Neutrophil (primary cell): ENCODE measurements at regions not wholly inside any gene's neighbourhood (a gene's known extent, or its start where the extent isn't known, plus 50 kb on each side); places are given as distances from the start of the nearest gene placed in this dataset.

Source experiments
- H3K27ac ChIP-seq: fragments of 200-600 bp; sonication (generic); 2 replicates; pipeline ENCODE4 v1.5.1; 2016; ENCODE audit warnings: mild to moderate bottlenecking, moderate library complexity
- H3K27me3 ChIP-seq: fragments of 200-600 bp; sonication (generic); 2 replicates; pipeline ENCODE4 v1.6.0; 2016; ENCODE audit warnings: mild to moderate bottlenecking
- H3K36me3 ChIP-seq: fragments of 200-600 bp; sonication (generic); 2 replicates; pipeline ENCODE4 v1.5.1; 2017
- H3K4me1 ChIP-seq, 2 experiments: fragments of 200-600 bp in 1 of 2; sonication (generic) in 1 of 2; 1 replicate in 1 of 2; 2 replicates in 1 of 2; pipeline versions ENCODE4 v1.5.1 to v1.6.1; 2013 to 2016; ENCODE audit warnings: low read depth in 1 of 2, low read length in 1 of 2, mild to moderate bottlenecking in 1 of 2, moderate library complexity in 1 of 2; ENCODE audit not compliant: control insufficient read depth in 1 of 2, insufficient read depth in 1 of 2
- H3K4me3 ChIP-seq, 2 experiments: fragments of 200-600 bp in 1 of 2; sonication (generic) in 1 of 2; 1 replicate in 1 of 2; 2 replicates in 1 of 2; pipeline ENCODE4 v1.5.1; 2013 to 2016; ENCODE audit warnings: low read depth in 1 of 2, low read length in 1 of 2, mild to moderate bottlenecking in 1 of 2, moderate library complexity in 1 of 2
- H3K9me3 ChIP-seq: fragments of 200-600 bp; sonication (generic); 2 replicates; pipeline ENCODE4 v1.5.1; 2016
- TF ChIP-seq, protein P1 (sequence below): fragments of 200-600 bp; sonication (generic); IDR thresholded peaks from 2 replicates; pipeline ENCODE4 v1.5.1; 2016; ENCODE audit warnings: antibody characterized with exemption

- Histone ChIP-seq H3K4me1 (no peaks in the 10 kb centered on the region), H3K4me3 (no peak overlapping the region), H3K36me3 (no peaks in the 10 kb centered on the region), H3K27me3 (no peaks in the 10 kb centered on the region), H3K27ac (no peak overlapping the region), H3K9me3 (no peaks in the 10 kb centered on the region)
- TF ChIP-seq, protein P1, sequence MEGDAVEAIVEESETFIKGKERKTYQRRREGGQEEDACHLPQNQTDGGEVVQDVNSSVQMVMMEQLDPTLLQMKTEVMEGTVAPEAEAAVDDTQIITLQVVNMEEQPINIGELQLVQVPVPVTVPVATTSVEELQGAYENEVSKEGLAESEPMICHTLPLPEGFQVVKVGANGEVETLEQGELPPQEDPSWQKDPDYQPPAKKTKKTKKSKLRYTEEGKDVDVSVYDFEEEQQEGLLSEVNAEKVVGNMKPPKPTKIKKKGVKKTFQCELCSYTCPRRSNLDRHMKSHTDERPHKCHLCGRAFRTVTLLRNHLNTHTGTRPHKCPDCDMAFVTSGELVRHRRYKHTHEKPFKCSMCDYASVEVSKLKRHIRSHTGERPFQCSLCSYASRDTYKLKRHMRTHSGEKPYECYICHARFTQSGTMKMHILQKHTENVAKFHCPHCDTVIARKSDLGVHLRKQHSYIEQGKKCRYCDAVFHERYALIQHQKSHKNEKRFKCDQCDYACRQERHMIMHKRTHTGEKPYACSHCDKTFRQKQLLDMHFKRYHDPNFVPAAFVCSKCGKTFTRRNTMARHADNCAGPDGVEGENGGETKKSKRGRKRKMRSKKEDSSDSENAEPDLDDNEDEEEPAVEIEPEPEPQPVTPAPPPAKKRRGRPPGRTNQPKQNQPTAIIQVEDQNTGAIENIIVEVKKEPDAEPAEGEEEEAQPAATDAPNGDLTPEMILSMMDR: no peak
Measured at GRCh38 chr2:18062892-18063291, 184.4 kb downstream of the KCNS3 start.

DNA sequence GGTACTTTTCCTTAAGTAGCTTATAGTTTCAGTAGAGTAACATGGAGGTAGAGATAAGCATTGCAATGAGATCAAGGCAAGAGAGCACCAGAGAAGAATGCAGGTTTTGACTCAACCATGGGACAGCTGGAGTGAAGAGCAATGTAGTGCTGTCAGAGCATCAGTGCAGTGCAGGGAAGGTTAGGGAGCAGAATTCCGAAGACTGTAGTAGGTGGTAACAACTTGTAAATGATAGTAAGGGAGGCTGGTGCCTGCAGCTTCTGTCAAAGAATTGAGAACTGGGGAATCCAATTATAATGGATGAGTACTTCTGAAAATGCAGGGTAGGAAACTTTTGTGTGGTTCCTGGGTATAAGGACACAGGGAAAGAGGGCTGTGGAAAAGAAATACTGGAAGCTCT is 183.2 kb downstream of the KCNS3 start:
- Histone ChIP-seq H3K27me3 (no peaks in the 10 kb centered on the region), H3K4me3 (no peak overlapping the region), H3K4me1 (no peaks in the 10 kb centered on the region), H3K36me3 (no peaks in the 10 kb centered on the region), H3K9me3 (no peaks in the 10 kb centered on the region), H3K27ac (no peak overlapping the region)
- TF ChIP-seq, protein P1: no peak

DNA sequence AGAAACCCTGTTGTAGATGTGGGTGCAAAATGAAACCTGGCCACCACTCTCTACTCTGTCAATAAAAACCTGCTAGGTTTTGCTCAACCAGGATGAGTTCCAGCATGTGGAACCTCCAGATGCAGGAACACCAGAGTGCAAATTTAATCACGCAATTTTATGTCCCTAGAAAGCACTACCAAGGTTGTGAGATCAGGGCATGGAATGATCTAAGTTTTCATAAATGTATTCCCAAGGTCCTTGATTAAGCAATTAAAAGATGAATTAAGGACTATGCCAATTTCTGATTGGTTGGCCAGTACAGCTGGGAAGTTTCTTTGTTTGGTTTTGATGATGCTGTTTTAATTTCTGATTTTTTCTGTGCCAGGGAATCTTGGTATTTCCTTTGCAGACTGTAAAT is 179.2 kb downstream of the KCNS3 start:
- Histone ChIP-seq H3K36me3 (no peaks in the 10 kb centered on the region), H3K27me3 (no peaks in the 10 kb centered on the region), H3K4me1 (no peaks in the 10 kb centered on the region), H3K27ac (no peak overlapping the region), H3K9me3 (no peaks in the 10 kb centered on the region), H3K4me3 (no peak overlapping the region)
- TF ChIP-seq, protein P1: no peak

DNA sequence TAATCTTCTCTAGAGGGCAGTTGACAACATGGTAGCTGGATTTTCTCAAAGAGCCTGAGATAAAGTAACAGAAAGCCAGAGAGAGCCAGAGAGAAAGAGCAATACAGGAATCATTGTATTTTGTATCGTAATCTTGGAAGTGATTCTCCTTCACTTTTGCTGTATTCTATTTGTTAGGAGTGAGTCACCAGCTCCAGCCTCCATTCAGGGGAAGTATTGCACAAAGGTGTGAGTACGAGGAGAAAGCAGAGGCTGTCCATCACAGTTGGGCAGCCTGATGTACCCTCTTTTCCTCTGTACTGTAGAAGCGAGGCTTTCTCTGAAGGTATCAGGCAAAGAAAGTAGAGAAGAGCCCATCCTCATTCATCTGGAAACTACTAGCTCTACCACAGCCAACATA is 176.8 kb downstream of the KCNS3 start:
- Histone ChIP-seq H3K27ac (no peak overlapping the region), H3K9me3 (no peaks in the 10 kb centered on the region), H3K27me3 (no peaks in the 10 kb centered on the region), H3K4me1 (no peaks in the 10 kb centered on the region), H3K4me3 (no peak overlapping the region), H3K36me3 (no peaks in the 10 kb centered on the region)
- TF ChIP-seq, protein P1: no peak

DNA sequence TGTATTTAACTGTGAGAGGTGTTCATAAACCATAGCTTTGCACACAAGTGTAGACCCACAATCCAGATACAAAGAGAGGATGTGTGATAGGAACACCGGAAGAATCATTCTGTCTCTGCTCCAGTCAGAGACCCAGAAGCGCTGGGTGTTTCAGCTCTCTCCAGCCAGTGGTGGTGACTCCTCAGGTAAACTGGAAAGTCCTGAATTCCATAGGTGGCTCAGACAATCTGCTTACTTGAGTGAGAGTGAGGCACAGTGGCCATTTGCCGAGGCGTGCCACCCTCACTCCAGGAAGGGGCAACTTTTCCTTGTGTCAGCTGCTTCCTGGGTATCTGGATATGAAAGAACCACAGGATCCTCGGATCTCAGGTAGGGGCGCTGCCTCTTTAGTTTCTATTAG is 171.5 kb downstream of the KCNS3 start:
- TF ChIP-seq, protein P1: no peak
- no peak overlapping the region for H3K4me3 ChIP-seq
- no peaks in the 10 kb centered on the region for H3K27me3 ChIP-seq
- H3K4me1 ChIP-seq: no peaks in the 10 kb centered on the region
- no peaks in the 10 kb centered on the region for H3K36me3 ChIP-seq
- no peaks in the 10 kb centered on the region for H3K9me3 ChIP-seq
- H3K27ac ChIP-seq: no peak overlapping the region

- no peak overlapping the region for H3K4me3 ChIP-seq
- H3K27me3 ChIP-seq: no peaks in the 10 kb centered on the region
- TF ChIP-seq, protein P1: no peak
- no peaks in the 10 kb centered on the region for H3K36me3 ChIP-seq
- no peak overlapping the region for H3K27ac ChIP-seq
- H3K9me3 ChIP-seq: no peaks in the 10 kb centered on the region
- no peaks in the 10 kb centered on the region for H3K4me1 ChIP-seq
Measured at GRCh38 chr2:18049325-18049724, 170.9 kb downstream of the KCNS3 start.
